ENCODE measurements at regions not wholly inside any gene's neighbourhood (a gene's known extent, or its start where the extent isn't known, plus 50 kb on each side); places are given as distances from the start of the nearest gene placed in this dataset.

DNA sequence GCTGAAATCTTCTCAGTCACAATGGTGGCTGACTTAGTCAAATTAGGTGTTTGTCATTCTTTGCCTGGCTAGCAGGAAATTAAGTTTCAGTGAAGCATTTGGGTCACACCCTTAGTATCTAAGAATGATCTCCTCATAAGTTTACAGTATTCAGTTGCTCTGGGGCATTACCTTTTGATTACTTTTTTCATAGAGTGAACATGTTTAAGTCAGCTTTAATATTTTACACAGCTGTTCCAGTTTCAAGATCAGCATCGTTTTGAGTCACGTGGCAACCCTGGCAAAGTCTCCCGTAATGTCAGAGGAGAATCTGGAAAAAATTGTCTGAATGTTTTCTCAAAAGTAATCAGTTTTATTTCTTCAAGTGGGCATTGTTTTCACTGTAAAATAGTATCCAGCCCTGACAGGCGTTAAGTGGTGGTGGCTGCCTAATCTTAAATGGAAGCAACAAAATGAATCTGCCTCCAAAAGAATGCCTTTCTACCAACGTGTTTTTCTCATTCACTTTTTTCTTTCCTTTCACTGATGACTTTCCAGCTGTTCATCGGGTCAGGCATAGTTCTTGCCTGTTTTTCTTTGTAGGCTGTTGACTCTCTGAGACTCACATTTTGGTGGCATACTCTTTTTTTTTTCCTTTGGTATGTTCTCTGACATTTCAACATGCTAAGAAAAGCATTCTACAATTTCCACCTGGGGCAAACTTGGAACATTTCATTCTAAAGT lies 319.6 kb upstream of the TCF4 start:
- Histone ChIP-seq H3K4me3 (no peak overlapping the region), H3K9me3 (replicated peaks; ENCODE audit: control insufficient read depth, insufficient read depth, low read depth, low read length) (peaks cover 3% of the 10 kb centered on the region; the same call in 1 of the 2 replicates), H3K36me3 (ENCODE audit: control insufficient read depth, insufficient read depth, low read length) (no peaks in the 10 kb centered on the region), H3K27ac (ENCODE audit: extremely low read depth, low read depth, low read length) (no peak overlapping the region), H3K9me1 (ENCODE audit: control insufficient read depth, insufficient read depth, low read length) (no peaks in the 10 kb centered on the region), H3K9ac (ENCODE audit: insufficient read depth in 1 of 2, low read depth in 2 of 2, low read length in 2 of 2) (no peak overlapping the region), H4K20me1 (replicated peaks; ENCODE audit: control insufficient read depth, insufficient read depth, low read length) (no peaks in the 10 kb centered on the region), H3K4me1 (replicated peaks in 1 of 2; ENCODE audit: control insufficient read depth in 2 of 2, insufficient read depth in 2 of 2, low read length in 2 of 2) (no peaks in the 10 kb centered on the region; a peak in 2 of 5 replicates), H3K4me2 (ENCODE audit: insufficient read depth, low read length) (no peak overlapping the region), H3K27me3 (ENCODE audit: control insufficient read depth in 2 of 2, insufficient read depth in 2 of 2, low read length in 2 of 2) (no peaks in the 10 kb centered on the region), H2AFZ (ENCODE audit: low read depth, low read length) (no peak overlapping the region), H3K79me2 (ENCODE audit: control insufficient read depth, insufficient read depth, low read length) (no peaks in the 10 kb centered on the region)
- 30% methylated on average over 5 of the region's 6 CpGs for WGBS (ENCODE audit: insufficient coverage, low coverage, missing lambda C conversion rate)
- in situ Hi-C loops (cut with MboI) = no loop called here
- ChIA-PET POLR2A (interaction anchor here (1.0 to 2.3 kb wide), 3 partner anchors 10 to 91 kb away, joined by 4 to 6 read pairs (median 5); no protein-coding TSS in a partner anchor), CTCF (ENCODE audit: low intra/inter-chr PET ratio) (no interaction called here)
- TF ChIP-seq WHSC1 (IDR thresholded peaks at IDR 0.05; ENCODE audit: low read length) (no peak), ZNF444 (CRISPR knock-in tag; IDR thresholded peaks at IDR 0.05) (no peak)
- TF ChIP-seq, protein P1, sequence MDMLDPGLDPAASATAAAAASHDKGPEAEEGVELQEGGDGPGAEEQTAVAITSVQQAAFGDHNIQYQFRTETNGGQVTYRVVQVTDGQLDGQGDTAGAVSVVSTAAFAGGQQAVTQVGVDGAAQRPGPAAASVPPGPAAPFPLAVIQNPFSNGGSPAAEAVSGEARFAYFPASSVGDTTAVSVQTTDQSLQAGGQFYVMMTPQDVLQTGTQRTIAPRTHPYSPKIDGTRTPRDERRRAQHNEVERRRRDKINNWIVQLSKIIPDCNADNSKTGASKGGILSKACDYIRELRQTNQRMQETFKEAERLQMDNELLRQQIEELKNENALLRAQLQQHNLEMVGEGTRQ (CRISPR knock-in tag; IDR thresholded peaks at IDR 0.05) = peak; percentile 18; the same call in 1 of the 2 replicates
- ATAC-seq (no peak), DNase-seq (ENCODE audit: extremely low read depth in 1 of 4, low spot score in 3 of 4) (no peak), FAIRE-seq (no peak)
- intact Hi-C loops (cut with micrococcal nuclease) = no loop called here
- no TSS peak for BruUV-seq (replicated peaks)

- CTCF ChIA-PET (ENCODE audit: low intra/inter-chr PET ratio) = no interaction called here
- no TSS peak for BruUV-seq (replicated peaks)
- no peak for ATAC-seq
- intact Hi-C loops (cut with micrococcal nuclease) (no loop called here), in situ Hi-C loops (cut with MboI) (no loop called here)
- H3K9me1 ChIP-seq (ENCODE audit: control insufficient read depth, insufficient read depth, low read length) = no peaks in the 10 kb centered on the region
- H3K4me1 ChIP-seq (replicated peaks in 1 of 2; ENCODE audit: control insufficient read depth in 2 of 2, insufficient read depth in 2 of 2, low read length in 2 of 2) = no peaks in the 10 kb centered on the region; a peak in 2 of 5 replicates
- no peaks in the 10 kb centered on the region for H4K20me1 ChIP-seq (replicated peaks; ENCODE audit: control insufficient read depth, insufficient read depth, low read length)
- no peak for DNase-seq (ENCODE audit: extremely low read depth in 1 of 4, low spot score in 3 of 4)
- FAIRE-seq = no peak
- H3K9ac ChIP-seq (ENCODE audit: insufficient read depth in 1 of 2, low read depth in 2 of 2, low read length in 2 of 2) = no peak overlapping the region
- no peak overlapping the region for H3K4me2 ChIP-seq (ENCODE audit: insufficient read depth, low read length)
- H2AFZ ChIP-seq (ENCODE audit: low read depth, low read length) = no peak overlapping the region
- H3K27me3 ChIP-seq (ENCODE audit: control insufficient read depth in 2 of 2, insufficient read depth in 2 of 2, low read length in 2 of 2) = no peaks in the 10 kb centered on the region
- H3K9me3 ChIP-seq (replicated peaks; ENCODE audit: control insufficient read depth, insufficient read depth, low read depth, low read length) = peaks cover 3% of the 10 kb centered on the region; the same call in 1 of the 2 replicates
- POLR2A ChIA-PET = interaction anchor here (1.1 to 2.3 kb wide), 2 partner anchors 9 to 13 kb away, joined by 5 to 6 read pairs; no protein-coding TSS in a partner anchor
- 80% methylated on average over 1 of the region's 2 CpGs for WGBS (ENCODE audit: insufficient coverage, low coverage, missing lambda C conversion rate)
- H3K79me2 ChIP-seq (ENCODE audit: control insufficient read depth, insufficient read depth, low read length) = no peaks in the 10 kb centered on the region
- H3K36me3 ChIP-seq (ENCODE audit: control insufficient read depth, insufficient read depth, low read length) = no peaks in the 10 kb centered on the region
- TF ChIP-seq SPI1 (IDR thresholded peaks at IDR 0.05; ENCODE audit: borderline replicate concordance, low read depth, low read length) = peak; percentile 15; the same call in 1 of the 2 replicates
- no peak for TF ChIP-seq THAP7 (CRISPR knock-in tag; IDR thresholded peaks at IDR 0.05)
- H3K27ac ChIP-seq (ENCODE audit: extremely low read depth, low read depth, low read length) = no peak overlapping the region
- no peak overlapping the region for H3K4me3 ChIP-seq
Observed at GRCh38 chr18:55906536-55906935, 318.5 kb upstream of the TCF4 start.
